ENCODE measurements at regions not wholly inside any gene's neighbourhood (a gene's known extent, or its start where the extent isn't known, plus 50 kb on each side); places are given as distances from the start of the nearest gene placed in this dataset.

DNA sequence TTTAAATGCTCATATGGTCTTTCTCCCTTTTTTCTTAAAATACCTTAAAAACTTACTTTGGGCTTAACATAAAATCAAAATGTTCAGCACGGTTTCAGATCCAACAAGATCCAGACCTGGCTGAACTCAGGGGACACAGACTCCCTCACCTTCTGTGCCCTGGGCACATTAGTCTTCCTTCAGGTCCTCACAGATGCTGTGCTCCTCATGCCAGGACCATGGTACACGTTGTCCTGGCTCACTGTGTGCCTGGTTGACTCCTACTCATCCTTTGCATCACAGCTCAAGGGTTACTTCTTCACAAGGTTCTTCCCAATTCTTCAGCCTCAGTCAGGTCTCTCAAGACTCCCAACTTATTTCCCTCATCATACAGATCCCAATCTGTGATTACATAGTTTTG lies 73.6 kb upstream of the TCF21 start:
- POLR2A ChIA-PET (ENCODE audit: unreplicated experiment), result no interaction called here
- ATAC-seq (ENCODE audit: low read depth), result 0 out of 2 replicates have a peak, but pooled peaks have one; percentile 17

More for the DNA sequence above, 73.6 kb upstream of the TCF21 start:
- Histone ChIP-seq H3K27ac (ENCODE audit: insufficient read depth, low read length) (peak overlapping the region; percentile 69), H2BK120ac (ENCODE audit: low read depth, low read length) (peak overlapping the region; percentile 97), H3K18ac (ENCODE audit: low read depth, low read length) (peak overlapping the region; percentile 99), H3K56ac (ENCODE audit: extremely low read depth, insufficient read depth, low read length) (no peak overlapping the region), H3K36me3 (ENCODE audit: control insufficient read depth, insufficient read depth, low read length) (no peaks in the 10 kb centered on the region), H4K5ac (ENCODE audit: low read depth, low read length) (peak overlapping the region; percentile 93), H2AFZ (replicated peaks; ENCODE audit: low read length, poor library complexity) (peak overlapping the region; percentile 79), H3K4me1 (ENCODE audit: control insufficient read depth, insufficient read depth, low read length) (peaks cover 3% of the 10 kb centered on the region), H2AK9ac (replicated peaks; ENCODE audit: low read depth, low read length, poor library complexity) (peak overlapping the region; percentile 47), H3K23ac (ENCODE audit: low read depth, low read length) (peak overlapping the region; percentile 92; the same call in 1 of the 2 replicates), H3K4me3 (ENCODE audit: insufficient read depth, low read depth, low read length) (no peak overlapping the region), H3K79me1 (ENCODE audit: low read depth in 1 of 2, low read length in 2 of 2) (no peaks in the 10 kb centered on the region), H2BK20ac (ENCODE audit: low read depth, low read length) (peak overlapping the region; percentile 97), H3K14ac (replicated peaks; ENCODE audit: low read depth, low read length) (peak overlapping the region; percentile 93; the same call in 1 of the 2 replicates), H4K8ac (ENCODE audit: low read depth in 2 of 2, low read length in 2 of 2) (peak overlapping the region; percentile 81 to 94), H3K9ac (ENCODE audit: low read depth, low read length) (no peak overlapping the region), H4K20me1 (ENCODE audit: insufficient read depth, low read length) (no peaks in the 10 kb centered on the region), H4K91ac (ENCODE audit: insufficient read depth, low read depth, low read length) (peak overlapping the region; percentile 99), H3K9me3 (ENCODE audit: control insufficient read depth, insufficient read depth, low read length) (no peaks in the 10 kb centered on the region; the same call in 1 of the 2 replicates), H3K27me3 (ENCODE audit: control insufficient read depth, insufficient read depth, low read length) (no peaks in the 10 kb centered on the region), H2BK5ac (ENCODE audit: low read depth, low read length, poor library complexity, severe bottlenecking) (peak overlapping the region; percentile 85), H3K9me1 (ENCODE audit: insufficient read depth, low read length) (peaks cover 2% of the 10 kb centered on the region; the same call in 1 of the 2 replicates), H3K4me2 (ENCODE audit: low read depth, low read length) (no peak overlapping the region), H3K4ac (ENCODE audit: low read depth, low read length) (peak overlapping the region; percentile 96), H2BK15ac (ENCODE audit: low read depth, low read length) (peak overlapping the region; percentile 100), H2AK5ac (ENCODE audit: low read depth, low read length) (peak overlapping the region; percentile 100)
- intact Hi-C loops (cut with micrococcal nuclease) (no loop called here), dilution Hi-C loops (cut with HindIII; ENCODE audit: low sequenced_read_pairs, unreplicated experiment) (no loop called here), in situ Hi-C loops (cut with MboI; ENCODE audit: low sequenced_read_pairs) (no loop called here)
- CTCF ChIA-PET, result no interaction called here
- TF ChIP-seq POLR2A (IDR thresholded peaks at IDR 0.05; ENCODE audit: low read depth, low read length) (no peak), USF2 (IDR thresholded peaks at IDR 0.05; ENCODE audit: low read depth, low read length) (no peak), CHD1 (IDR thresholded peaks at IDR 0.05; ENCODE audit: low read depth, low read length) (no peak), SMC3 (IDR thresholded peaks at IDR 0.05; ENCODE audit: low read depth, low read length) (no peak)
- TF ChIP-seq, protein P1, sequence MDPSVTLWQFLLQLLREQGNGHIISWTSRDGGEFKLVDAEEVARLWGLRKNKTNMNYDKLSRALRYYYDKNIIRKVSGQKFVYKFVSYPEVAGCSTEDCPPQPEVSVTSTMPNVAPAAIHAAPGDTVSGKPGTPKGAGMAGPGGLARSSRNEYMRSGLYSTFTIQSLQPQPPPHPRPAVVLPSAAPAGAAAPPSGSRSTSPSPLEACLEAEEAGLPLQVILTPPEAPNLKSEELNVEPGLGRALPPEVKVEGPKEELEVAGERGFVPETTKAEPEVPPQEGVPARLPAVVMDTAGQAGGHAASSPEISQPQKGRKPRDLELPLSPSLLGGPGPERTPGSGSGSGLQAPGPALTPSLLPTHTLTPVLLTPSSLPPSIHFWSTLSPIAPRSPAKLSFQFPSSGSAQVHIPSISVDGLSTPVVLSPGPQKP (IDR thresholded peaks at IDR 0.05; ENCODE audit: borderline replicate concordance, low read depth, low read length), result no peak
- DNase-seq, result no peak
- no CpG with 5 or more reads among the region's 2 CpGs for WGBS, 2 experiments (ENCODE audit: extremely low coverage in 2 of 2, insufficient read length in 1 of 2)
- no TSS peak for BruUV-seq (replicated peaks)

Data from IMR-90 (cell line).